DOHH2 (cell line): ENCODE measurements at regions not wholly inside any gene's neighbourhood (a gene's known extent, or its start where the extent isn't known, plus 50 kb on each side); places are given as distances from the start of the nearest gene placed in this dataset.

Experiments
- H3F3A ChIP-seq: fragments of 200-600 bp; sonication (generic), shearing (Covaris generic); 2 replicates; pipeline ENCODE4 v1.6.0; 2016; ENCODE audit warnings: antibody characterized with exemption, mild to moderate bottlenecking; ENCODE audit not compliant: control insufficient read depth, insufficient read depth
- H3K27ac ChIP-seq: fragments of 200-600 bp; sonication (generic); 2 replicates; pipeline ENCODE4 v1.5.1; 2014; ENCODE audit warnings: low read depth, mild to moderate bottlenecking, low read length, moderate library complexity
- H3K27me3 ChIP-seq: fragments of 200-600 bp; sonication (generic); 2 replicates; pipeline ENCODE4 v1.6.1; 2014; ENCODE audit warnings: mild to moderate bottlenecking, low read length, mixed read lengths; ENCODE audit not compliant: control insufficient read depth
- H3K36me3 ChIP-seq: fragments of 200-600 bp; sonication (generic); 2 replicates; pipeline ENCODE4 v1.6.1; 2014; ENCODE audit warnings: mild to moderate bottlenecking, low read length, moderate library complexity, mixed read lengths; ENCODE audit not compliant: control insufficient read depth
- H3K4me1 ChIP-seq: fragments of 200-600 bp; sonication (generic); 2 replicates; pipeline ENCODE4 v1.6.1; 2014; ENCODE audit warnings: mild to moderate bottlenecking, low read length, mixed read lengths; ENCODE audit not compliant: control insufficient read depth
- H3K4me2 ChIP-seq: fragments of 200-600 bp; sonication (generic); 2 replicates; pipeline ENCODE4 v1.6.0; 2014; ENCODE audit warnings: mild to moderate bottlenecking, low read length, moderate library complexity
- H3K4me3 ChIP-seq: fragments of 200-600 bp; sonication (generic); 2 replicates; pipeline ENCODE4 v1.5.1; 2014; ENCODE audit warnings: mild to moderate bottlenecking, low read length, mixed read lengths
- H3K79me2 ChIP-seq: fragments of 200-600 bp; sonication (generic); 2 replicates; pipeline ENCODE4 v1.6.1; 2014; ENCODE audit warnings: mild to moderate bottlenecking, low read length, mixed read lengths; ENCODE audit not compliant: control insufficient read depth
- H3K9me2 ChIP-seq: fragments of 200-600 bp; sonication (generic); replicated peaks from 2 replicates; pipeline ENCODE4 v1.6.1; 2014; ENCODE audit warnings: mild to moderate bottlenecking, low read length, mixed read lengths; ENCODE audit not compliant: control insufficient read depth
- H3K9me3 ChIP-seq: fragments of 200-600 bp; sonication (generic); 2 replicates; pipeline ENCODE4 v1.6.1; 2014; ENCODE audit warnings: antibody characterized with exemption, low read length, mixed read lengths; ENCODE audit not compliant: control insufficient read depth, insufficient read depth
- H4K20me1 ChIP-seq: fragments of 200-600 bp; sonication (generic); 2 replicates; pipeline ENCODE4 v1.6.0; 2014; ENCODE audit warnings: low read depth, mild to moderate bottlenecking, antibody characterized with exemption, low read length, moderate library complexity; ENCODE audit not compliant: control insufficient read depth, insufficient read depth
- EZH2phosphoT487 ChIP-seq: fragments of 200-600 bp; sonication (generic); IDR thresholded peaks from 2 replicates; pipeline ENCODE4 v1.6.1; 2017; ENCODE audit warnings: borderline replicate concordance, mild to moderate bottlenecking, antibody characterized with exemption, low read length, moderate library complexity, mixed read lengths
- TF ChIP-seq, protein P1 (sequence below): fragments of 200-600 bp; sonication (generic); IDR thresholded peaks from one replicate; pipeline ENCODE4 v1.5.1; 2014; ENCODE audit warnings: antibody characterized with exemption, mild to moderate bottlenecking, low read depth, low read length; ENCODE audit not compliant: poor library complexity, severe bottlenecking

GRCh38 chr3:5426094-5426883 lies 238.8 kb downstream of the EDEM1 start:
- Histone ChIP-seq H3K9me3 (no peaks in the 10 kb centered on the region), H4K20me1 (no peaks in the 10 kb centered on the region), H3K4me2 (no peak overlapping the region), H3F3A (no peaks in the 10 kb centered on the region), H3K9me2 (no peaks in the 10 kb centered on the region), H3K4me3 (no peak overlapping the region), H3K79me2 (no peaks in the 10 kb centered on the region), H3K36me3 (no peaks in the 10 kb centered on the region), H3K27me3 (peaks cover 15% of the 10 kb centered on the region), H3K27ac (no peak overlapping the region), H3K4me1 (no peaks in the 10 kb centered on the region)
- TF ChIP-seq, protein P1, sequence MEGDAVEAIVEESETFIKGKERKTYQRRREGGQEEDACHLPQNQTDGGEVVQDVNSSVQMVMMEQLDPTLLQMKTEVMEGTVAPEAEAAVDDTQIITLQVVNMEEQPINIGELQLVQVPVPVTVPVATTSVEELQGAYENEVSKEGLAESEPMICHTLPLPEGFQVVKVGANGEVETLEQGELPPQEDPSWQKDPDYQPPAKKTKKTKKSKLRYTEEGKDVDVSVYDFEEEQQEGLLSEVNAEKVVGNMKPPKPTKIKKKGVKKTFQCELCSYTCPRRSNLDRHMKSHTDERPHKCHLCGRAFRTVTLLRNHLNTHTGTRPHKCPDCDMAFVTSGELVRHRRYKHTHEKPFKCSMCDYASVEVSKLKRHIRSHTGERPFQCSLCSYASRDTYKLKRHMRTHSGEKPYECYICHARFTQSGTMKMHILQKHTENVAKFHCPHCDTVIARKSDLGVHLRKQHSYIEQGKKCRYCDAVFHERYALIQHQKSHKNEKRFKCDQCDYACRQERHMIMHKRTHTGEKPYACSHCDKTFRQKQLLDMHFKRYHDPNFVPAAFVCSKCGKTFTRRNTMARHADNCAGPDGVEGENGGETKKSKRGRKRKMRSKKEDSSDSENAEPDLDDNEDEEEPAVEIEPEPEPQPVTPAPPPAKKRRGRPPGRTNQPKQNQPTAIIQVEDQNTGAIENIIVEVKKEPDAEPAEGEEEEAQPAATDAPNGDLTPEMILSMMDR, result peak; percentile 96
- no peak for TF ChIP-seq EZH2phosphoT487

- peaks cover 16% of the 10 kb centered on the region for H3K27me3 ChIP-seq
- no peaks in the 10 kb centered on the region for H3K9me3 ChIP-seq
- TF ChIP-seq, protein P1, result no peak
- no peak for TF ChIP-seq EZH2phosphoT487
- no peaks in the 10 kb centered on the region for H3K4me1 ChIP-seq
- H3K4me2 ChIP-seq, result no peak overlapping the region
- H4K20me1 ChIP-seq, result no peaks in the 10 kb centered on the region
- H3K4me3 ChIP-seq, result no peak overlapping the region
- H3K9me2 ChIP-seq, result no peaks in the 10 kb centered on the region
- H3K36me3 ChIP-seq, result no peaks in the 10 kb centered on the region
- no peaks in the 10 kb centered on the region for H3K79me2 ChIP-seq
- H3F3A ChIP-seq, result no peaks in the 10 kb centered on the region
- no peak overlapping the region for H3K27ac ChIP-seq
Observed at GRCh38 chr3:5427021-5427420, 239.5 kb downstream of the EDEM1 start.

- H3K9me2 ChIP-seq, result no peaks in the 10 kb centered on the region
- no peaks in the 10 kb centered on the region for H3K9me3 ChIP-seq
- no peak overlapping the region for H3K4me2 ChIP-seq
- no peak overlapping the region for H3K4me3 ChIP-seq
- no peaks in the 10 kb centered on the region for H3F3A ChIP-seq
- H3K36me3 ChIP-seq, result no peaks in the 10 kb centered on the region
- no peaks in the 10 kb centered on the region for H3K4me1 ChIP-seq
- TF ChIP-seq, protein P1, result no peak
- TF ChIP-seq EZH2phosphoT487, result no peak
- H3K27ac ChIP-seq, result no peak overlapping the region
- H3K79me2 ChIP-seq, result no peaks in the 10 kb centered on the region
- peaks cover 14% of the 10 kb centered on the region; the same call in 1 of the 2 replicates for H3K27me3 ChIP-seq
- no peaks in the 10 kb centered on the region for H4K20me1 ChIP-seq
Observed at GRCh38 chr3:5427938-5428337, 240.4 kb downstream of the EDEM1 start.
